ENCODE measurements at regions not wholly inside any gene's neighbourhood (a gene's known extent, or its start where the extent isn't known, plus 50 kb on each side); places are given as distances from the start of the nearest gene placed in this dataset.

- ATAC-seq, result no peak
- no peak overlapping the region for H2AFZ ChIP-seq (ENCODE audit: low read length)
- TF ChIP-seq EZH2 (IDR thresholded peaks at IDR 0.05; ENCODE audit: low read length, unreplicated experiment) (no peak), EZH2phosphoT487 (IDR thresholded peaks at IDR 0.05; ENCODE audit: borderline replicate concordance, low read length) (no peak), CTCF (conservative IDR thresholded peaks at IDR 0.05; ENCODE audit: low read depth, low read length) (no peak)
- H3K27me3 ChIP-seq (ENCODE audit: low read length), result no peaks in the 10 kb centered on the region
- no TSS peak for BruUV-seq (replicated peaks)
- ChIA-PET CTCF (no interaction called here), POLR2A (ENCODE audit: unreplicated experiment) (no interaction called here)
- no peak for DNase-seq
- H3K9me2 ChIP-seq (replicated peaks; ENCODE audit: low read length), result no peaks in the 10 kb centered on the region
- H3F3A ChIP-seq (ENCODE audit: low read length, unreplicated experiment), result no peaks in the 10 kb centered on the region
- H3K27ac ChIP-seq (ENCODE audit: low read length), result no peak overlapping the region
- H3K79me2 ChIP-seq (ENCODE audit: low read length), result no peaks in the 10 kb centered on the region
- H3K9me3 ChIP-seq (ENCODE audit: low read length), result no peaks in the 10 kb centered on the region
- peaks cover 12% of the 10 kb centered on the region for H3K4me1 ChIP-seq (ENCODE audit: insufficient read depth, low read length)
- H3K36me3 ChIP-seq (ENCODE audit: low read depth, low read length), result no peaks in the 10 kb centered on the region
- no peak overlapping the region for H3K9ac ChIP-seq (ENCODE audit: low read length)
- H4K20me1 ChIP-seq (ENCODE audit: low read length), result no peaks in the 10 kb centered on the region
- no peak overlapping the region for H3K4me3 ChIP-seq (ENCODE audit: low read length)
- intact Hi-C loops (cut with micrococcal nuclease), result no loop called here
- H3K4me2 ChIP-seq (ENCODE audit: low read length), result no peak overlapping the region
Observed at GRCh38 chr10:108753326-108753725, 1170.0 kb downstream of the XPNPEP1 start.

DNA sequence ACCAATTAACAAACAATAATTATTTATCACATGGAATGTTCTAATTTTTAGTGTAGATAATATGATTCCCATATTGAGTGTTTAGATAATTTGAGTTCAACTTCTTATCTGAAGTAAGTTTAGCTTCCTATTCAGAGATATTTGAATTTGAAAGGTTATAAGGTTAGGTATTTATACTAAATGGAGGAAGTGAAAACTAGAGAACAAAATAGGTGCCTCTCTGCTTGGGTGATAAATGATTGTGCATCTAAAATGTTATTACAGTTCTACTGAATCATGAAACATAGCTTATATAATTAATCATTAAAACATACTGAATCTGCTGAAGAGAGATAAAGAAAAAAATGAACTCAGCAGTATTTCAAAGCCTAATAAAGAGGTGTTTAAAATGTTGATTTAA, 1174.3 kb downstream of the XPNPEP1 start:
- Histone ChIP-seq H4K20me1 (ENCODE audit: low read length) (no peaks in the 10 kb centered on the region), H3K9me3 (ENCODE audit: low read length) (no peaks in the 10 kb centered on the region), H2AFZ (ENCODE audit: low read length) (no peak overlapping the region), H3K4me1 (ENCODE audit: insufficient read depth, low read length) (no peaks in the 10 kb centered on the region), H3K4me2 (ENCODE audit: low read length) (no peak overlapping the region), H3K27me3 (ENCODE audit: low read length) (no peaks in the 10 kb centered on the region), H3K4me3 (ENCODE audit: low read length) (no peak overlapping the region), H3K9ac (ENCODE audit: low read length) (no peak overlapping the region), H3K27ac (ENCODE audit: low read length) (no peak overlapping the region), H3K36me3 (ENCODE audit: low read depth, low read length) (no peaks in the 10 kb centered on the region), H3F3A (ENCODE audit: low read length, unreplicated experiment) (no peaks in the 10 kb centered on the region), H3K79me2 (ENCODE audit: low read length) (no peaks in the 10 kb centered on the region), H3K9me2 (replicated peaks; ENCODE audit: low read length) (no peaks in the 10 kb centered on the region)
- TF ChIP-seq EZH2phosphoT487 (IDR thresholded peaks at IDR 0.05; ENCODE audit: borderline replicate concordance, low read length) (no peak), EZH2 (IDR thresholded peaks at IDR 0.05; ENCODE audit: low read length, unreplicated experiment) (no peak), CTCF (conservative IDR thresholded peaks at IDR 0.05; ENCODE audit: low read depth, low read length) (no peak)
- intact Hi-C loops (cut with micrococcal nuclease), result no loop called here
- ChIA-PET POLR2A (ENCODE audit: unreplicated experiment) (interaction anchor here (0.6 kb wide), 1 partner anchor 600 kb away, joined by 4 read pairs; no protein-coding TSS in a partner anchor), CTCF (no interaction called here)
- BruUV-seq (replicated peaks), result no TSS peak
- DNase-seq, result no peak
- no peak for ATAC-seq

DNA sequence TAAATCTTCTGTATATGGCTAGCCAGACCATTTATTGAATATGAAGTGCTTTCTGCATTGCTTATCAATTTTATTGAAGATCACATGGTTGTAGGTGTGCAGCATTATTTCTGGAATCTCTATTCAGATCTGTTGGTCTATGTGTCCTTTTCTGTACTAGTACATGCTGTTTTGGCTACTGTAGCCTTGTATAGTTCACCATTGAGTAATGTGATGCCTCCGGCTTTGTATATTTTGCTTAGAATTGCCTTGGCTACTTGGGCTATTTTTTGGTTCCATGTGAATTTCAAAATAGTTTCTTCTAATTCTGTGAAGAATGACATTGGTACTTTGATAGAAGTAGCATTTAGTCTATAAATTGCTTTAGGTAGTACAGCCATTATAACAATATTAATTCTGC, 1187.2 kb downstream of the XPNPEP1 start:
- no peak overlapping the region for H3K9ac ChIP-seq (ENCODE audit: low read length)
- BruUV-seq (replicated peaks), result no TSS peak
- H3K79me2 ChIP-seq (ENCODE audit: low read length), result no peaks in the 10 kb centered on the region
- H3F3A ChIP-seq (ENCODE audit: low read length, unreplicated experiment), result peaks cover 4% of the 10 kb centered on the region
- no peak overlapping the region for H2AFZ ChIP-seq (ENCODE audit: low read length)
- no peak for DNase-seq
- H3K9me2 ChIP-seq (replicated peaks; ENCODE audit: low read length), result no peaks in the 10 kb centered on the region
- no peaks in the 10 kb centered on the region for H4K20me1 ChIP-seq (ENCODE audit: low read length)
- H3K9me3 ChIP-seq (ENCODE audit: low read length), result peaks cover 7% of the 10 kb centered on the region; the same call in 1 of the 2 replicates
- ATAC-seq, result no peak
- TF ChIP-seq CTCF (conservative IDR thresholded peaks at IDR 0.05; ENCODE audit: low read depth, low read length) (no peak), EZH2phosphoT487 (IDR thresholded peaks at IDR 0.05; ENCODE audit: borderline replicate concordance, low read length) (no peak), EZH2 (IDR thresholded peaks at IDR 0.05; ENCODE audit: low read length, unreplicated experiment) (no peak)
- ChIA-PET CTCF (no interaction called here), POLR2A (ENCODE audit: unreplicated experiment) (no interaction called here)
- H3K27me3 ChIP-seq (ENCODE audit: low read length), result no peaks in the 10 kb centered on the region
- intact Hi-C loops (cut with micrococcal nuclease), result no loop called here
- peaks cover 12% of the 10 kb centered on the region for H3K4me1 ChIP-seq (ENCODE audit: insufficient read depth, low read length)
- H3K27ac ChIP-seq (ENCODE audit: low read length), result peak overlapping the region; percentile 50
- peak overlapping the region; percentile 10; the same call in 1 of the 2 replicates for H3K4me2 ChIP-seq (ENCODE audit: low read length)
- no peak overlapping the region for H3K4me3 ChIP-seq (ENCODE audit: low read length)
- no peaks in the 10 kb centered on the region; the same call in 1 of the 2 replicates for H3K36me3 ChIP-seq (ENCODE audit: low read depth, low read length)
